ENCODE measurements at regions not wholly inside any gene's neighbourhood (a gene's known extent, or its start where the extent isn't known, plus 50 kb on each side); places are given as distances from the start of the nearest gene placed in this dataset.

- H3K4me3 ChIP-seq (ENCODE audit: insufficient read depth, low read length, poor library complexity, severe bottlenecking) = no peak overlapping the region
- no peak for TF ChIP-seq EZH2phosphoT487 (conservative IDR thresholded peaks at IDR 0.05; ENCODE audit: low read length)
- TF ChIP-seq, protein P1, sequence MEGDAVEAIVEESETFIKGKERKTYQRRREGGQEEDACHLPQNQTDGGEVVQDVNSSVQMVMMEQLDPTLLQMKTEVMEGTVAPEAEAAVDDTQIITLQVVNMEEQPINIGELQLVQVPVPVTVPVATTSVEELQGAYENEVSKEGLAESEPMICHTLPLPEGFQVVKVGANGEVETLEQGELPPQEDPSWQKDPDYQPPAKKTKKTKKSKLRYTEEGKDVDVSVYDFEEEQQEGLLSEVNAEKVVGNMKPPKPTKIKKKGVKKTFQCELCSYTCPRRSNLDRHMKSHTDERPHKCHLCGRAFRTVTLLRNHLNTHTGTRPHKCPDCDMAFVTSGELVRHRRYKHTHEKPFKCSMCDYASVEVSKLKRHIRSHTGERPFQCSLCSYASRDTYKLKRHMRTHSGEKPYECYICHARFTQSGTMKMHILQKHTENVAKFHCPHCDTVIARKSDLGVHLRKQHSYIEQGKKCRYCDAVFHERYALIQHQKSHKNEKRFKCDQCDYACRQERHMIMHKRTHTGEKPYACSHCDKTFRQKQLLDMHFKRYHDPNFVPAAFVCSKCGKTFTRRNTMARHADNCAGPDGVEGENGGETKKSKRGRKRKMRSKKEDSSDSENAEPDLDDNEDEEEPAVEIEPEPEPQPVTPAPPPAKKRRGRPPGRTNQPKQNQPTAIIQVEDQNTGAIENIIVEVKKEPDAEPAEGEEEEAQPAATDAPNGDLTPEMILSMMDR (IDR thresholded peaks at IDR 0.05; ENCODE audit: insufficient read depth, low read length, poor library complexity, severe bottlenecking) = no peak
These were observed 142.4 kb downstream of the OLFM1 start for GRCh38 chr9:135229701-135230385.

GRCh38 chr9:135230386-135230765 lies 142.9 kb downstream of the OLFM1 start:
- H3K79me2 ChIP-seq (ENCODE audit: insufficient read depth, low read length) = no peaks in the 10 kb centered on the region
- H4K20me1 ChIP-seq (ENCODE audit: low read depth, low read length) = no peaks in the 10 kb centered on the region
- no peak overlapping the region for H3K4me3 ChIP-seq (ENCODE audit: insufficient read depth, low read length, poor library complexity, severe bottlenecking)
- no peaks in the 10 kb centered on the region for H3F3A ChIP-seq (ENCODE audit: insufficient read depth)
- H3K9me3 ChIP-seq (ENCODE audit: insufficient read depth, low read length) = no peaks in the 10 kb centered on the region
- no peaks in the 10 kb centered on the region for H3K36me3 ChIP-seq (ENCODE audit: low read length)
- no peak overlapping the region for H3K27ac ChIP-seq (ENCODE audit: low read depth, low read length)
- TF ChIP-seq, protein P1 (IDR thresholded peaks at IDR 0.05; ENCODE audit: insufficient read depth, low read length, poor library complexity, severe bottlenecking) = no peak
- TF ChIP-seq EZH2phosphoT487 (conservative IDR thresholded peaks at IDR 0.05; ENCODE audit: low read length) = no peak
- H3K9me2 ChIP-seq (replicated peaks; ENCODE audit: insufficient read depth, low read length) = no peaks in the 10 kb centered on the region
- no peaks in the 10 kb centered on the region for H3K27me3 ChIP-seq (ENCODE audit: low read length)
- H2AFZ ChIP-seq (ENCODE audit: low read depth, low read length, severe bottlenecking) = no peak overlapping the region
- H3K9ac ChIP-seq (ENCODE audit: low read length) = no peak overlapping the region
- H3K4me2 ChIP-seq (ENCODE audit: low read depth, low read length, poor library complexity, severe bottlenecking) = no peak overlapping the region

More at GRCh38 chr9:135229701-135230385, 142.4 kb downstream of the OLFM1 start:
- Histone ChIP-seq H3K27ac (ENCODE audit: low read depth, low read length) (no peak overlapping the region), H4K20me1 (ENCODE audit: low read depth, low read length) (no peaks in the 10 kb centered on the region), H3K9me2 (replicated peaks; ENCODE audit: insufficient read depth, low read length) (no peaks in the 10 kb centered on the region), H2AFZ (ENCODE audit: low read depth, low read length, severe bottlenecking) (no peak overlapping the region), H3K79me2 (ENCODE audit: insufficient read depth, low read length) (no peaks in the 10 kb centered on the region), H3K9me3 (ENCODE audit: insufficient read depth, low read length) (no peaks in the 10 kb centered on the region), H3K27me3 (ENCODE audit: low read length) (no peaks in the 10 kb centered on the region), H3F3A (ENCODE audit: insufficient read depth) (no peaks in the 10 kb centered on the region), H3K4me2 (ENCODE audit: low read depth, low read length, poor library complexity, severe bottlenecking) (no peak overlapping the region), H3K36me3 (ENCODE audit: low read length) (no peaks in the 10 kb centered on the region), H3K9ac (ENCODE audit: low read length) (no peak overlapping the region)

DNA sequence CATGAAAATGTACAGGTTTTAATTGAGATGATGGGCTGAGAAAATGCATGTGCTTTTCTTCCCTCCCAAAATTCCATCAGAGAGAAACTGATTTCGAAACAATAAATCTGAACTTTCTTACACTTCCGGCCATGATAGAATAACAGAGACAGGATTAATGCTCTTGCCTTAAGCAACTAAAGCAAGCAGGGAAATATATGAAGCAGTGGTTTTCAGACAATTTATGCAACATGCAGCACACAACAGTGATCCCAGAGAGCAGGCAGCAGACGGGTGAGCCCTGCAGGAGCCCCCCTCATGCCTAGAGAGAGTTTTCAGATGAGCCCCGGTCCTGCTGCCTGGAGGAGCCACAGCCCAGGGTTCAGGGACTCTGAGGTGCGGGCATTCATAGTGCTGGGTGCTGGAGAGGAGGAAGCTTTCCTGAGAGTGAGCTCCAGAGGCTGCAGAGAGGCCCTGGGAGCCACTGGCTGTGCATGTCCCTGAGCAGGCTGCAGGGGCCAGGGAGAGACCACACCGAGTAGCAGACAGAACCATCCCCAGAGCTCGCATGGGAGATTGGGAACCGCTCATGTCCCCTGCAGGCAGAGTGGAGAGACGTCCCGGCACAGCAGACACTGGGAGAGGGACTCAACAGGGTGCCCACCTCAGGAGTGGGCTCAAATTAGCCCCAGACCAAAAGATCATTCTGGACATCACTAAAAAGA lies 143.5 kb downstream of the OLFM1 start:
- no peak overlapping the region for H3K4me2 ChIP-seq (ENCODE audit: low read depth, low read length, poor library complexity, severe bottlenecking)
- no peak overlapping the region for H3K9ac ChIP-seq (ENCODE audit: low read length)
- no peak overlapping the region for H3K27ac ChIP-seq (ENCODE audit: low read depth, low read length)
- H2AFZ ChIP-seq (ENCODE audit: low read depth, low read length, severe bottlenecking) = no peak overlapping the region
- H3K9me2 ChIP-seq (replicated peaks; ENCODE audit: insufficient read depth, low read length) = no peaks in the 10 kb centered on the region
- TF ChIP-seq, protein P1 (IDR thresholded peaks at IDR 0.05; ENCODE audit: insufficient read depth, low read length, poor library complexity, severe bottlenecking) = no peak
- no peak for TF ChIP-seq EZH2phosphoT487 (conservative IDR thresholded peaks at IDR 0.05; ENCODE audit: low read length)
- H3K9me3 ChIP-seq (ENCODE audit: insufficient read depth, low read length) = no peaks in the 10 kb centered on the region
- no peak overlapping the region for H3K4me3 ChIP-seq (ENCODE audit: insufficient read depth, low read length, poor library complexity, severe bottlenecking)
- H3F3A ChIP-seq (ENCODE audit: insufficient read depth) = no peaks in the 10 kb centered on the region
- no peaks in the 10 kb centered on the region for H4K20me1 ChIP-seq (ENCODE audit: low read depth, low read length)
- H3K36me3 ChIP-seq (ENCODE audit: low read length) = no peaks in the 10 kb centered on the region
- H3K79me2 ChIP-seq (ENCODE audit: insufficient read depth, low read length) = no peaks in the 10 kb centered on the region
- H3K27me3 ChIP-seq (ENCODE audit: low read length) = no peaks in the 10 kb centered on the region
